KMS-11 (cell line): ENCODE measurements at regions not wholly inside any gene's neighbourhood (a gene's known extent, or its start where the extent isn't known, plus 50 kb on each side); places are given as distances from the start of the nearest gene placed in this dataset.
A peak's percentile ranks its signal among the peaks of the same experiment; 100 is the strongest.

Source experiments
- H2AFZ ChIP-seq: fragments of 200-600 bp; sonication (generic); 2 replicates; pipeline ENCODE4 v1.6.1; 2016; ENCODE audit warnings: antibody characterized with exemption, mixed run types, low read depth
- H3K27ac ChIP-seq: fragments of 200-600 bp; sonication (generic); 2 replicates; pipeline ENCODE4 v1.6.1; 2016; ENCODE audit warnings: mild to moderate bottlenecking, mixed run types
- H3K27me3 ChIP-seq: fragments of 200-600 bp; sonication (generic); 2 replicates; pipeline ENCODE4 v1.6.1; 2017; ENCODE audit warnings: mild to moderate bottlenecking, low read depth, mixed run types, moderate library complexity; ENCODE audit not compliant: insufficient read depth
- H3K36me3 ChIP-seq: fragments of 200-600 bp; sonication (generic); 2 replicates; pipeline ENCODE4 v1.6.1; 2017; ENCODE audit warnings: mild to moderate bottlenecking, mixed run types; ENCODE audit not compliant: insufficient read depth
- H3K4me1 ChIP-seq: fragments of 200-600 bp; sonication (generic); 2 replicates; pipeline ENCODE4 v1.6.1; 2016; ENCODE audit warnings: mild to moderate bottlenecking, low read depth, mixed run types; ENCODE audit not compliant: poor library complexity, severe bottlenecking
- H3K4me2 ChIP-seq: fragments of 200-600 bp; sonication (generic); 2 replicates; pipeline ENCODE4 v1.7.0; 2016; ENCODE audit warnings: mild to moderate bottlenecking, mixed run types
- H3K4me3 ChIP-seq: fragments of 200-600 bp; sonication (generic); IDR thresholded peaks from 2 replicates; pipeline ENCODE4 v1.6.1; 2017; ENCODE audit warnings: low read depth, low read length, mixed read lengths; ENCODE audit not compliant: insufficient read depth
- H3K79me2 ChIP-seq: fragments of 200-600 bp; sonication (generic); 2 replicates; pipeline ENCODE4 v1.6.1; 2016; ENCODE audit warnings: low read depth, mixed run types; ENCODE audit not compliant: insufficient read depth
- H3K9ac ChIP-seq: fragments of 200-600 bp; sonication (generic); 2 replicates; pipeline ENCODE4 v1.6.1; 2016; ENCODE audit warnings: mild to moderate bottlenecking, mixed run types
- H4K20me1 ChIP-seq: fragments of 200-600 bp; sonication (generic); 2 replicates; pipeline ENCODE4 v1.6.1; 2016; ENCODE audit warnings: mild to moderate bottlenecking, mixed run types; ENCODE audit not compliant: insufficient read depth
- CTCF ChIP-seq: fragments of 200-600 bp; sonication (generic); conservative IDR thresholded peaks from 2 replicates; pipeline ENCODE4 v1.6.1; 2017; ENCODE audit warnings: low read depth, mild to moderate bottlenecking, antibody characterized with exemption, low read length, moderate library complexity, mixed read lengths

- Histone ChIP-seq H3K4me1 (peaks cover 72% of the 10 kb centered on the region), H3K4me3 (no peak overlapping the region), H3K27me3 (no peaks in the 10 kb centered on the region), H3K79me2 (no peaks in the 10 kb centered on the region), H3K27ac (peak overlapping the region; percentile 66), H2AFZ (peak overlapping the region; percentile 40; the same call in 1 of the 2 replicates), H3K4me2 (peak overlapping the region; percentile 91), H4K20me1 (no peaks in the 10 kb centered on the region), H3K36me3 (no peaks in the 10 kb centered on the region), H3K9ac (peak overlapping the region; percentile 16; the same call in 1 of the 2 replicates)
- TF ChIP-seq CTCF = no peak
These were observed 458.2 kb upstream of the JARID2 start for GRCh38 chr6:14787677-14788076.

GRCh38 chr6:14789996-14790395 lies 455.9 kb upstream of the JARID2 start:
- Histone ChIP-seq H3K4me3 (no peak overlapping the region), H3K36me3 (no peaks in the 10 kb centered on the region), H2AFZ (no peak overlapping the region), H3K79me2 (no peaks in the 10 kb centered on the region), H3K4me1 (peaks cover 63% of the 10 kb centered on the region), H3K27ac (no peak overlapping the region), H3K27me3 (no peaks in the 10 kb centered on the region), H4K20me1 (no peaks in the 10 kb centered on the region), H3K9ac (no peak overlapping the region), H3K4me2 (no peak overlapping the region)
- TF ChIP-seq CTCF = no peak

GRCh38 chr6:14790976-14791375 lies 454.9 kb upstream of the JARID2 start:
- Histone ChIP-seq H3K4me1 (peaks cover 53% of the 10 kb centered on the region), H3K9ac (no peak overlapping the region), H3K4me3 (no peak overlapping the region), H4K20me1 (no peaks in the 10 kb centered on the region), H3K27me3 (no peaks in the 10 kb centered on the region), H3K27ac (no peak overlapping the region), H2AFZ (no peak overlapping the region), H3K36me3 (no peaks in the 10 kb centered on the region), H3K79me2 (no peaks in the 10 kb centered on the region), H3K4me2 (no peak overlapping the region)
- TF ChIP-seq CTCF = no peak

- no peak for TF ChIP-seq CTCF
- Histone ChIP-seq H3K4me1 (peaks cover 48% of the 10 kb centered on the region), H3K4me2 (no peak overlapping the region)
These were observed 454.3 kb upstream of the JARID2 start for GRCh38 chr6:14791526-14791925.

More at GRCh38 chr6:14791526-14791925, 454.3 kb upstream of the JARID2 start:
- Histone ChIP-seq H3K79me2 (no peaks in the 10 kb centered on the region), H3K27me3 (no peaks in the 10 kb centered on the region), H3K36me3 (no peaks in the 10 kb centered on the region), H2AFZ (no peak overlapping the region), H3K27ac (no peak overlapping the region), H3K9ac (no peak overlapping the region), H3K4me3 (no peak overlapping the region), H4K20me1 (no peaks in the 10 kb centered on the region)
